GM21825 (cell line): ENCODE measurements at regions not wholly inside any gene's neighbourhood (a gene's known extent, or its start where the extent isn't known, plus 50 kb on each side); places are given as distances from the start of the nearest gene placed in this dataset.

ENCODE experiments used
- ATAC-seq: cut with Tn5 transposase; IDR thresholded peaks from one replicate; pipeline ENCODE4 v1.9.1; 2021; ENCODE audit warnings: mild to moderate bottlenecking, moderate library complexity; ENCODE audit not compliant: unreplicated experiment

DNA sequence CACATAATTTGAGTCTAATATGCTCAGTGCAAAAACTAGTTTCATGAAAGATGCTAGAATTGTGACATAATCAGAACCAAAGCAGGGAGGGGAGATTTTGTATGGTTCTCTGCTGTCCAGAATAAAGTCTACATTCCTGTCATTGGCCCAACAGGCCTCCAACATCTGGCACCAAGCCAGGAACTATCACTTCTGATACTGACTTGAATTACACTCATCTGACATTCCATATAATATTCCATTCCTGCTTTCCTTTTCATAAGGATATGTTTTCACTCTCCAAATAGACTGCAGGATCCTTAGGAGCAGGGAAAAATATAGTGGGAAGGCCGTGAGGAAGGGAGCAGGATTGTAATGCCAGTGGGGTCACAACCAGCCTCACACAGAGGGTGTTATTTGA lies 84.6 kb upstream of the BTN3A2 start:
- no peak for ATAC-seq

DNA sequence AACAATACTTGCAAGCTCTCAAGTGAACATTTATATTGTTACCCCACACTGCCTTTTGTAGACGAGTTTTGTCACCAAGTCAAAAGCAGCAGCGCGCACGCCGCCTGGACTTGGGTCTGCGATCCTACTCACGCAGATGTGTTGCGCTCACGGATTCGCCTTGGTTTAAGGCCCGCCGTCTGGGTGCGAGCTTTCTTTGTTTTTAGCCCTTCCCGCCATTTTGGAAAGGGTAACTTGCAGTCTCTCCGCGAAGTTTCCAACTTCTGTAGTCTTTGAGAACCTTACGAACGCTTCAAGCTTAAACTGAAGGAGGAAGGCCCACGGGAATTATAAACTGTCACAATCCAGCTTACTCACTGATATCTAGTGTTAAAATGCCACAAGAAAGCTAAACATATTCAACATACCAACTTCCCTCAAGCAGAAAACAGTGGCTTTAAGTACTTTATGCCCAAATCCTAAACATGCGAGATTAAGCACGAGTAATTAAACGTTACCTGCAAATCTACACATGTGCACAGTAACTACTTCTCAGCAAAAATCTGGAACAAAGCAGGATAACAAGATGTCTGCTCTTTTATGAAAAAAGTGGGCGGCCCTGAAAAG lies 80.4 kb upstream of the BTN3A2 start:
- ATAC-seq: no peak

- ATAC-seq: peak; percentile 70
These were observed 79.6 kb upstream of the BTN3A2 start for GRCh38 chr6:26285143-26286134.

- no peak for ATAC-seq
These were observed 78.7 kb upstream of the BTN3A2 start for GRCh38 chr6:26286168-26286877.

GRCh38 chr6:26288155-26288554 lies 76.8 kb upstream of the BTN3A2 start:
- no peak for ATAC-seq

DNA sequence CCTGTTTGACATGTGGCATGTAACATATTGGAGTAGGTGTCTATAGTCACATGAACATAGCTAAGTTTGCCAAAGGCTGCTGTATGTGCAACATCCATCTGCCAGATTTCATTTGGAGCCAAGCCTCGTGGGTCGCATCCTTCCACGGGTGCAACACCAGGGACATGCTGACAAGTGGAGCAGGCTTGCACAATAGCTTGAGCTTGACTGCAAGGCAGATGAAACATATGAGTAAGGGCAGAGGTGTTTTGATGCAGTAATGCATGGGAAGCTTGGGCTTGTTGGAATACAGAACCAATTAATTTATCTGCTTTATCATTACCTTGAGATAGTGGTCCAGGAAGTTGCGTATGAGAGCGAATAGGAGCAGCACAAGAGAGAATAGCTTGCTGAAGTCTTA lies 74.1 kb upstream of the BTN3A2 start:
- no peak for ATAC-seq

- ATAC-seq: no peak
These were observed 72.3 kb upstream of the BTN3A2 start for GRCh38 chr6:26292709-26293108.

- no peak for ATAC-seq
These were observed 70.7 kb upstream of the BTN3A2 start for GRCh38 chr6:26294302-26294701.

GRCh38 chr6:26295691-26296555 lies 69.1 kb upstream of the BTN3A2 start:
- no peak for ATAC-seq

GRCh38 chr6:26296556-26296856 lies 68.5 kb upstream of the BTN3A2 start:
- ATAC-seq: no peak

GRCh38 chr6:26296857-26297648 lies 67.9 kb upstream of the BTN3A2 start:
- no peak for ATAC-seq

DNA sequence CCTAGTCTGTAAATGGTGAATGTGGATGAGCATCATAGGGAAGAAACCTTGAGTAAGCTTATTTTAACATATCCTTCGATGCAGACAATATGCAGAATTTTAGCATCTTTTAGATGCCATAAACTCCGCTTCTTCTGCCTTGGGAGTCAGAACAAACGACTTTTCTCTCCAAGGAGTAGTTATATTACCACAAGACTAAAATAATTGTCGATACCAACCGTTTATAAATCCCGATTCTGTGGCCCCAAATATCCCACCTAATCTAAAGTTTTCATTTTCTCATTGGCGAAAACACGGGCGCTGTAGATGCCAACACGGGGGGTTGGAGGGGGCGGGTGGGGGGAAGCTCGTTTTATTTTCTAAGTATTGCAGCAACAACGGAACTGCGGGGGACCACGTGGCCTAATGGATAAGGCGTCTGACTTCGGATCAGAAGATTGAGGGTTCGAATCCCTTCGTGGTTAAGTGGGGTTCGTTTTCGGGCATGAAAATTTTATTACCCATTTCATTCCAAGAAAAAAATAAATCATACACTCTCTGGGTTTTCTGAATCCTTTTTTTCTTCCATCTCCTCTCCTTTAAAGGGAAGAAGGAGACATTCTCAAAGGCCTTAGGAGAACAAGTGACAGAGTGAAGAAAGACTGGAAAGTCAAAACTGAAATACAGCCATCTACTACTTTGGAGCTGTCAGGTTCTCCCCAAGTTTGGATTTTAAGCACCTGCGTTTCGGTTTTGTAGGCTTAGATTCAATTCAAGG lies 65.5 kb upstream of the BTN3A2 start:
- ATAC-seq: no peak

GRCh38 chr6:26300043-26300331 lies 65.0 kb upstream of the BTN3A2 start:
- ATAC-seq: no peak

DNA sequence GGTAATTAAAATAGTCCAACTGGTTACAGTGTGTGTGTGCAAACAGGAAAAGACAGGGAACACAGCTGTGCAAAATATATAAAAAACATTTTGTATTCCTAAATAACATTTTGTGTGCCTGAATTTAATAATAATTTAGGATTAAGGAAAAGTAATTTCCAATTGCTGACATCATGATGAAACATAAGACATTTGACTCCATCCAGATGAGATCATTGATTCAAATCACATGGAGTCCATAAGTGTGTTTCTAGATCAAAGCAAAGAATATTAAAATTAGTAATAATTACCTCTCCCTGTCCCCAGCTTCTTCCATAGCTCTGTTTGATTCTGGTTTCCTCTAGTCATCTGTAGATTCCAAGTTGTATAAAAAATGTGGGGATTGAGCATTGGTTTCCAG lies 64.6 kb upstream of the BTN3A2 start:
- no peak for ATAC-seq

DNA sequence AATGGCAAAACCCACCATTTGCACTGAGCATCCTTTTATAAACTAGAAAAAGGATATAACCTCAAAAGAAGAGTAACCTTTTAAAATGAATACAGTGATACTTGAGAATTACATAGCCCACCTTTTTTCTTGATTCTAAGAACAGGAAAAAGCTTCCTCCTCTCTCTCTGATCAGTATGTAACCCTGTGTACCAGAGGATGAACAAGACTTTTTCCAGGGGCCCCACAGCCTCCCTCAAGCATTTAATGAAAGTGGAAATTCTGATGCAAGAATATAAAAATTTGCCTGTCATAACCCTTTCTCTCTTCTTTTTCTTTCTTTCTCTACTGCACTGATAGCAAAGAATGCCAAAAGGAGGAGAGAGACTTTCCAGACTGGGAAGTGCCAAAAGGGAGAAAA lies 64.2 kb upstream of the BTN3A2 start:
- no peak for ATAC-seq

- no peak for ATAC-seq
These were observed 63.4 kb upstream of the BTN3A2 start for GRCh38 chr6:26301638-26302037.

- ATAC-seq: no peak
These were observed 61.9 kb upstream of the BTN3A2 start for GRCh38 chr6:26302941-26303559.

DNA sequence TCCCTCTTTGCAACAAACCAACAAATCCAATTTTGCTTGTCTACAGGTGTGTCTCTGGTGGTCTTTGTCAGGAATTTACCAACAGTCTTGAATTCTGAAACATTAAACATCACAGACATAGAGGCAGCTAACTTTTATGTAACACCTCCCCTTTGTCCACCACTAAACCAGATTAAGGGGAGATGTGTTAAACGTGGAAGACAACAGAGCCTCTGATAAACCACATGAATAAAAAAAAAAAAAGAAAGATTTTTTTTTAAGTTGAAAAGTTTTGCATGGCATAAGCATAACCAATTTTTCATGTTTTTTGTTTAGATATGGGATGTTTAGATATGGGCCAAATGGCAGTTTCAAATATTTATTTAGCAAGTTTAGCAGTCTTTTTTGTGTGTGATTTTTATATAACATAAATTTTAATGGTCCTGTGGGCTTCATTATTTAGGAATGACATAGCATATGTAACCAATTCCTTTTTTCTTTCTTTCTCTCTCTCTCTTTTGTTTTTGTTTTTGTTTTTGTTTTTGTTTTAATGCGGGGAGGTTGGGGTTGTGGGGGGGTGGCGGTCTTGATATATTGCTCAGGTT lies 60.7 kb upstream of the BTN3A2 start:
- ATAC-seq: no peak
